HEK293 (cell line): ENCODE measurements at regions not wholly inside any gene's neighbourhood (a gene's known extent, or its start where the extent isn't known, plus 50 kb on each side); places are given as distances from the start of the nearest gene placed in this dataset.

Experiments
- CTCF ChIA-PET: fragments of 350-600 bp; formaldehyde crosslinking; extraction: SDS; loops from one replicate; lab custom pipeline; 2021; ENCODE audit warnings: antibody characterized with exemption; lab: Yijun Ruan, JAX
- POLR2A ChIA-PET: fragments of 300-600 bp; formaldehyde crosslinking; extraction: SDS; loops from one replicate; lab custom pipeline; 2020; ENCODE audit warnings: antibody characterized with exemption, inconsistent platforms; lab: Yijun Ruan, JAX
- H3K27ac ChIP-seq: fragments of 200-500 bp; sonication (Bioruptor generic); 2 replicates; pipeline ENCODE4 v1.5.1; 2014; ENCODE audit warnings: low read depth, low read length, control low read depth, inconsistent platforms; ENCODE audit errors: extremely low read depth
- H3K36me3 ChIP-seq, 2 experiments: fragments of 200-500 bp in 1 of 2; sonication (Bioruptor generic) in 1 of 2; 1 replicate in 1 of 2; 2 replicates in 1 of 2; pipeline ENCODE4 v1.5.1; 2014 to 2017; ENCODE audit warnings: inconsistent platforms in 2 of 2, low read length in 2 of 2; ENCODE audit not compliant: control insufficient read depth in 2 of 2, insufficient read depth in 1 of 2
- H3K4me1 ChIP-seq: fragments of 200-500 bp; sonication (Bioruptor generic); 2 replicates; pipeline ENCODE4 v1.5.1; 2014; ENCODE audit warnings: mild to moderate bottlenecking, low read length, inconsistent platforms; ENCODE audit not compliant: control insufficient read depth, insufficient read depth
- H3K4me3 ChIP-seq: 2 replicates; pipeline ENCODE4 v1.5.1; 2011; ENCODE audit warnings: low read depth, mild to moderate bottlenecking, control low read depth, low read length, moderate library complexity
- H3K9me3 ChIP-seq: fragments of 200-500 bp; sonication (Bioruptor generic); 2 replicates; pipeline ENCODE4 v1.5.1; 2014; ENCODE audit warnings: low read depth, low read length, inconsistent platforms; ENCODE audit not compliant: control insufficient read depth, insufficient read depth
- FEZF1 ChIP-seq: fragments of 450-650 bp; formaldehyde crosslinking; IDR thresholded peaks from 2 replicates; pipeline ENCODE4 v1.5.1; 2016; ENCODE audit warnings: missing biosample characterization, missing genetic modification characterization
- GLIS1 ChIP-seq: fragments of 450-650 bp; formaldehyde crosslinking; IDR thresholded peaks from 2 replicates; pipeline ENCODE4 v1.5.1; 2016; ENCODE audit warnings: missing biosample characterization, missing genetic modification characterization
- KLF7 ChIP-seq: fragments of 450-650 bp; formaldehyde crosslinking; IDR thresholded peaks from 2 replicates; pipeline ENCODE4 v1.5.1; 2016; ENCODE audit warnings: missing biosample characterization, missing genetic modification characterization, borderline replicate concordance
- OSR2 ChIP-seq: fragments of 450-650 bp; formaldehyde crosslinking; IDR thresholded peaks from 2 replicates; pipeline ENCODE4 v1.5.1; 2016; ENCODE audit warnings: missing biosample characterization, missing genetic modification characterization
- PRDM6 ChIP-seq: fragments of 450-650 bp; formaldehyde crosslinking; IDR thresholded peaks from 2 replicates; pipeline ENCODE4 v1.5.1; 2017; ENCODE audit warnings: missing biosample characterization, missing genetic modification characterization
- SP7 ChIP-seq: fragments of 450-650 bp; formaldehyde crosslinking; IDR thresholded peaks from 2 replicates; pipeline ENCODE4 v1.5.1; 2016; ENCODE audit warnings: missing biosample characterization, missing genetic modification characterization
- TCF7L2 ChIP-seq: IDR thresholded peaks from 2 replicates; pipeline ENCODE4 v1.6.1; 2011; ENCODE audit warnings: low read depth, mild to moderate bottlenecking, inconsistent platforms, low read length, moderate library complexity, borderline replicate concordance
- ZBTB20 ChIP-seq: fragments of 450-650 bp; formaldehyde crosslinking; IDR thresholded peaks from 2 replicates; pipeline ENCODE4 v1.5.1; 2016; ENCODE audit warnings: missing biosample characterization, missing genetic modification characterization
- ZBTB8A ChIP-seq: fragments of 450-650 bp; formaldehyde crosslinking; IDR thresholded peaks from 2 replicates; pipeline ENCODE4 v1.5.1; 2016; ENCODE audit warnings: missing biosample characterization, missing genetic modification characterization
- ZEB2 ChIP-seq: fragments of 450-650 bp; formaldehyde crosslinking; IDR thresholded peaks from 2 replicates; pipeline ENCODE4 v1.5.1; 2016; ENCODE audit warnings: missing biosample characterization, missing genetic modification characterization
- ZIC2 ChIP-seq: fragments of 450-650 bp; formaldehyde crosslinking; IDR thresholded peaks from 2 replicates; pipeline ENCODE4 v1.5.1; 2016; ENCODE audit warnings: missing biosample characterization, missing genetic modification characterization
- ZNF155 ChIP-seq: fragments of 450-650 bp; formaldehyde crosslinking; IDR thresholded peaks from 2 replicates; pipeline ENCODE4 v1.5.1; 2016; ENCODE audit warnings: missing biosample characterization, missing genetic modification characterization
- ZNF174 ChIP-seq: fragments of 450-650 bp; formaldehyde crosslinking; IDR thresholded peaks from 2 replicates; pipeline ENCODE4 v1.5.0; 2017; ENCODE audit warnings: missing biosample characterization, mild to moderate bottlenecking, missing genetic modification characterization
- ZNF211 ChIP-seq: fragments of 450-650 bp; formaldehyde crosslinking; IDR thresholded peaks from 2 replicates; pipeline ENCODE4 v1.5.1; 2016; ENCODE audit warnings: low read depth, missing biosample characterization, missing genetic modification characterization
- ZNF26 ChIP-seq: fragments of 450-650 bp; formaldehyde crosslinking; IDR thresholded peaks from 2 replicates; pipeline ENCODE4 v1.5.1; 2016; ENCODE audit warnings: missing biosample characterization, missing genetic modification characterization
- ZNF366 ChIP-seq: fragments of 450-650 bp; formaldehyde crosslinking; conservative IDR thresholded peaks from 2 replicates; pipeline ENCODE4 v1.5.1; 2016; ENCODE audit warnings: missing biosample characterization, missing genetic modification characterization
- ZNF37A ChIP-seq: fragments of 450-650 bp; IDR thresholded peaks from 2 replicates; pipeline ENCODE4 v1.5.1; 2018; ENCODE audit warnings: missing biosample characterization, missing genetic modification characterization
- ZNF510 ChIP-seq: fragments of 450-650 bp; formaldehyde crosslinking; IDR thresholded peaks from 2 replicates; pipeline ENCODE4 v1.5.1; 2018; ENCODE audit warnings: mild to moderate bottlenecking, missing genetic modification characterization, missing biosample characterization; ENCODE audit not compliant: insufficient replicate concordance
- ZNF555 ChIP-seq: fragments of 450-650 bp; formaldehyde crosslinking; conservative IDR thresholded peaks from 2 replicates; pipeline ENCODE4 v1.5.1; 2017; ENCODE audit warnings: missing biosample characterization, mild to moderate bottlenecking, missing genetic modification characterization, inconsistent platforms
- ZNF558 ChIP-seq: fragments of 450-650 bp; formaldehyde crosslinking; IDR thresholded peaks from 2 replicates; pipeline ENCODE4 v1.5.1; 2016; ENCODE audit warnings: missing biosample characterization, missing genetic modification characterization
- ZNF621 ChIP-seq: fragments of 450-650 bp; formaldehyde crosslinking; IDR thresholded peaks from 2 replicates; pipeline ENCODE4 v1.5.1; 2017; ENCODE audit warnings: missing biosample characterization, missing genetic modification characterization
- ZNF747 ChIP-seq: fragments of 450-650 bp; formaldehyde crosslinking; IDR thresholded peaks from 2 replicates; pipeline ENCODE4 v1.5.1; 2016; ENCODE audit warnings: missing biosample characterization, missing genetic modification characterization
- ZNF791 ChIP-seq: fragments of 450-650 bp; formaldehyde crosslinking; IDR thresholded peaks from 2 replicates; pipeline ENCODE4 v1.5.1; 2016; ENCODE audit warnings: missing biosample characterization, missing genetic modification characterization
- ZNF843 ChIP-seq: fragments of 450-650 bp; formaldehyde crosslinking; IDR thresholded peaks from 2 replicates; pipeline ENCODE4 v1.5.1; 2016; ENCODE audit warnings: missing biosample characterization, missing genetic modification characterization

DNA sequence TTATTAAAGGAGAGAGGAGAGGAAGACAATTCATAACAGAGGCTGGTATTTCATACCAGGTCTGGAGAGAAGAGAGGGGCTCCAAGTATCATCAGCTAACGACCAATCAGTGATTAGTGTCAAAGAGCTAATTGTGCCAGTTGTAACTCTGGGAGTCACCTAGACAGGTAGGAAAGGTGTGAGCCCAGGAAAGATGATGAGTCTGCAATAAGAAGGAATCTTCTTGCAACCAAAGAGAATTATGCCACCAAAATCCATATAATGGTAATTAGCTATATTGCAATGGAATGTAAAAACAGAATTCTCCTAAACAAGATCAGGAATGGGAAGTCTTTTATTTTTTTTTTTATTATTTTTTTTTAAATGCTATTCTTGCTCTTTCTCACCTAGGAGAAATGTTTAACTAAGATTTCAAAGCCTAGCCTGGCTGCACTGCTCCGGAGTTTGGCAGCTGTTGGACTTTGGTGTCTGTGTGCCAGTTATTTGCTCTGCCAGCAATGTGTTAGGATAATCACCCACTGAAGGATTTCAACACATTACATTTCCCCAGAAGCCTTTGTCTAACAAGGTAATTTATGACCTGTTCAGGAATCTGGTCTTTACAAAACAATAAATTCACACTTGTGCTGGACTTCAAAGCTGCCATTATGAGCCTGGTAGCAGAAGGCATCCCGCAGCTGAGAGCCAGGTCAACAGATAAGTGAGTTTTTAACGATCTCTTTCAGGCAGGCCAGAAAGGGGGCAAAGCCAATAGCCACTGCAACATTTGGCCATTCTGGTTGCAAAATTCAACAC lies 89.4 kb downstream of the FOXB1 start (continued):
- no peak for TF ChIP-seq KLF7 (tag by site-specific recombination)
- TF ChIP-seq ZNF37A (tag by site-specific recombination), result no peak
- peak; percentile 86 for TF ChIP-seq SP7 (tag by site-specific recombination)
- peak; percentile 55; the same call in 1 of the 2 replicates for TF ChIP-seq FEZF1
- TF ChIP-seq ZNF155 (tag by site-specific recombination), result no peak
- peak; percentile 59; the same call in 1 of the 2 replicates for TF ChIP-seq PRDM6 (tag by site-specific recombination)
- peak; percentile 54; the same call in 1 of the 2 replicates for TF ChIP-seq TCF7L2
- TF ChIP-seq ZNF791 (tag by site-specific recombination), result no peak

- ChIA-PET POLR2A (no interaction called here), CTCF (interaction anchor here (0.6 to 1.2 kb wide), 3 partner anchors 25 to 180 kb away, joined by 3 read pairs; no protein-coding TSS in a partner anchor)
- TF ChIP-seq ZNF621 (tag by site-specific recombination), result no peak
- Histone ChIP-seq H3K9me3 (no peaks in the 10 kb centered on the region), H3K4me3 (no peak overlapping the region), H3K27ac (no peak overlapping the region), H3K4me1 (no peaks in the 10 kb centered on the region), H3K36me3 (no peaks in the 10 kb centered on the region)
Measured at GRCh38 chr15:60095711-60096110, 91.6 kb downstream of the FOXB1 start.

DNA sequence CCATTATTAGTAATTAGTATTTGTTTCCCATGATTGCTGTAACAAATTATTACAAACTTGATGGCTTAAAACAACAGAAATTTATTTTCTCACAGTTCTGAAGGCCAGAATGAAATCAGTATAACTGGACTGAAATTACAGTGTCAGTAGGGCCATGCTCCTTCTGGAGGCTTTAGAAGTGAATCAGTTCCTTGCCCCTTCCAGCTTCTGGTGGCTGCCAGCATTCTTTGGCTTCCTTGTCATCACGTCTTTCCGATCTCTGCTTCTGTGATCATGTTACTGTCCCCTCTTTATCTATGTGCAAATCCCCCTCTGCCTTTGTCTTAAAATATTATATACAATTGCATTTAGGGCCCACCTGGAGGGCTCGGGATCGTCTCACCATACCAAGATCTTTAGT lies 92.0 kb downstream of the FOXB1 start:
- H3K36me3 ChIP-seq, result no peaks in the 10 kb centered on the region
- ChIA-PET CTCF (interaction anchor here (0.6 to 1.2 kb wide), 2 partner anchors 24 to 100 kb away, joined by 3 read pairs; no protein-coding TSS in a partner anchor), POLR2A (no interaction called here)
- H3K27ac ChIP-seq, result no peak overlapping the region
- no peak overlapping the region for H3K4me3 ChIP-seq
- no peaks in the 10 kb centered on the region for H3K4me1 ChIP-seq
- TF ChIP-seq GLIS1 (tag by site-specific recombination) (no peak), OSR2 (tag by site-specific recombination) (no peak), ZNF211 (tag by site-specific recombination) (no peak), ZNF555 (tag by site-specific recombination) (no peak), ZNF558 (tag by site-specific recombination) (no peak), ZNF843 (no peak), ZBTB20 (tag by site-specific recombination) (no peak), ZIC2 (tag by site-specific recombination) (no peak), ZBTB8A (tag by site-specific recombination) (no peak)
- H3K9me3 ChIP-seq, result no peaks in the 10 kb centered on the region

DNA sequence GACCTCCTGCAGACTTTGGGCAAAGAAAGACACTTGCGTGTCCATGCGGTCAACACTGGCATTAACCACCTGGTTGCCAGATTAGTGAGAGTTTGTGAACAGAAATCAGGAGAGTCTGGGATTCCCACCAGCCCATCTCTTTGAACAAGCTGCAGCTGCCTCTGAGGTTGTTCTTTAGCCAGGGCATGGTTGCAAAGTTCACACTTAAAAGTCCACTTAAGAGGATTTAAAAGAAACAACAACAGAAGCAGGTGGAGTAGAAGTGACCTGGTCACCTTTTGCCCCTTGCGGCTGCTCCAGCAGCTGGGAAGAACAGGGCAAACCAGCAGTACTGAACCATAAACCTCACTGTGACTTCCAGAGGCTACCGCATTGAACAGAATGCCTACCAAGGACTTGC lies 97.3 kb downstream of the FOXB1 start:
- H3K36me3 ChIP-seq, result no peaks in the 10 kb centered on the region
- CTCF ChIA-PET, result no interaction called here
- no peaks in the 10 kb centered on the region; the same call in 1 of the 2 replicates for H3K4me1 ChIP-seq
- no peak overlapping the region for H3K27ac ChIP-seq
- TF ChIP-seq ZNF366 (tag by site-specific recombination) (no peak), ZNF510 (tag by site-specific recombination) (no peak), ZNF174 (tag by site-specific recombination) (no peak), ZNF26 (tag by site-specific recombination) (no peak), ZNF747 (tag by site-specific recombination) (no peak), ZEB2 (tag by site-specific recombination) (no peak)
- H3K9me3 ChIP-seq, result no peaks in the 10 kb centered on the region
- H3K4me3 ChIP-seq, result no peak overlapping the region
- POLR2A ChIA-PET, result no interaction called here
